ENCODE measurements at regions not wholly inside any gene's neighbourhood (a gene's known extent, or its start where the extent isn't known, plus 50 kb on each side); places are given as distances from the start of the nearest gene placed in this dataset.
A peak's percentile ranks its signal among the peaks of the same experiment; 100 is the strongest.

- no peak for TF ChIP-seq ZBTB4 (CRISPR knock-in tag; IDR thresholded peaks at IDR 0.05)
- peak; percentile 43; the same call in 1 of the 2 replicates for TF ChIP-seq RUNX3 (IDR thresholded peaks at IDR 0.05; ENCODE audit: low read length)
- TF ChIP-seq SMAD1 (IDR thresholded peaks at IDR 0.05; ENCODE audit: low read depth, partially characterized antibody), result no peak
- peak; percentile 56 for TF ChIP-seq MEF2B (IDR thresholded peaks at IDR 0.05; ENCODE audit: partially characterized antibody, poor library complexity, severe bottlenecking)
- TF ChIP-seq SUPT20H (IDR thresholded peaks at IDR 0.05; ENCODE audit: borderline replicate concordance, control insufficient read depth, low read depth, low read length), result no peak
- TF ChIP-seq ZNF274 (IDR thresholded peaks at IDR 0.05; ENCODE audit: insufficient read depth, insufficient read length), result no peak
- no peak for TF ChIP-seq RAD21 (IDR thresholded peaks at IDR 0.05; ENCODE audit: insufficient read depth, low read depth, low read length)
- peak; percentile 61 to 64; a peak in 2 of 4 replicates for TF ChIP-seq IKZF2 (IDR thresholded peaks at IDR 0.05)
- peak; percentile 84 for TF ChIP-seq ATF7 (IDR thresholded peaks at IDR 0.05; ENCODE audit: low read depth)
- TF ChIP-seq RB1 (IDR thresholded peaks at IDR 0.05; ENCODE audit: borderline replicate concordance), result no peak
- TF ChIP-seq DPF2 (IDR thresholded peaks at IDR 0.05), result peak; percentile 60; the same call in 1 of the 2 replicates
- no peak for TF ChIP-seq CHD2 (IDR thresholded peaks at IDR 0.05; ENCODE audit: borderline replicate concordance, low read depth, low read length)
- no peak for TF ChIP-seq CTCF (IDR thresholded peaks at IDR 0.05 in 2 of 3, conservative IDR thresholded peaks at IDR 0.05 in 1 of 3; ENCODE audit: control insufficient read depth in 2 of 3, extremely low read depth in 1 of 3, insufficient read depth in 1 of 3, low read depth in 3 of 3, low read length in 3 of 3)
- TF ChIP-seq ZNF622 (IDR thresholded peaks at IDR 0.05), result no peak
- TF ChIP-seq ZBTB40 (IDR thresholded peaks at IDR 0.05; ENCODE audit: borderline replicate concordance), result no peak
- peak in 1 of 2 experiments; percentile 77; a peak in 2 of 4 replicates for TF ChIP-seq EP300 (IDR thresholded peaks at IDR 0.05; ENCODE audit: borderline replicate concordance in 1 of 2, control insufficient read depth in 1 of 2, low read depth in 2 of 2, low read length in 2 of 2)
- no peak for TF ChIP-seq JUND (IDR thresholded peaks at IDR 0.05; ENCODE audit: low read depth, low read length)
- TF ChIP-seq POLR2AphosphoS5 (IDR thresholded peaks at IDR 0.05; ENCODE audit: low read length), result no peak
- TF ChIP-seq BHLHE40 (IDR thresholded peaks at IDR 0.05; ENCODE audit: borderline replicate concordance in 1 of 2, low read depth in 2 of 2, low read length in 1 of 2), result peak in 1 of 2 experiments; percentile 9; a peak in 1 of 4 replicates
- no peak for TF ChIP-seq YBX1 (IDR thresholded peaks at IDR 0.05)
- no peak for TF ChIP-seq WRNIP1 (IDR thresholded peaks at IDR 0.05; ENCODE audit: borderline replicate concordance, low read depth, low read length)
Observed at GRCh38 chr7:41476460-41476803, 226.5 kb downstream of the INHBA start (continued).

Measured in GM12878 (cell line).